ENCODE measurements at regions not wholly inside any gene's neighbourhood (a gene's known extent, or its start where the extent isn't known, plus 50 kb on each side); places are given as distances from the start of the nearest gene placed in this dataset.

DNA sequence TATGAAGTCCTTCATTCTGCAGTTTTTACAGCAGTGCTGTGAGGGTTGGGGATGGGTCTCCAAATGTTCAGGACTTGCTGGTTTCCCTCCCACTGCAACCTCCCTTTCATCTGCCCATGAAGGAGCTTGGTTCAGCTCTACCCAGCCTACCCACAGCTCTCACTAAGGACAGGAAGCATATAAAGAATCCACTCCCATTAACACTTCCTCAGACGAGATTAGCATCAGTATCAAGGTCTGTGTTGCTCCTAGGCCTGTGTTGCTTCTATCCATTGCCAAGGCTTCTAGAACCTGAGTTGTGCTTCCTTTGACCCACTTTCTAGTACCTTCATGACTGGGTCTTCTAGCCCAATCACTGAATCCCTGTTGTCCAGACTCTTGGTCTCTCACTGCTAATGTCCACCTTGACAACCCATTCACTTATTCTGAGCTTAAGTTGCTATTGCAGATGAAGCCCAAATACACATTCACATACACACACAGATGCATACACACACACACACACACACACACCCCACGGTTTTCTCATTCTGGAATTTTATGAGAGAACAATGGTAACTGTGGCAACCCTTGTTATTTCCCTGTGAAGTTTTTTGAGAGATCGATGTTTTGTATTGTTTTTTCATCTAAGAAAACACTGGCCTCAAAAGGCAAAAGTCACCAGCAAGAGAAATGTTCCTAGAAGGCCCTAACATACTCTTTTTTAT is 248.1 kb downstream of the MTERF1 start:
- no peak for TF ChIP-seq CTCF (IDR thresholded peaks at IDR 0.05; ENCODE audit: insufficient read depth, low read length, poor library complexity, severe bottlenecking)
- no peak for TF ChIP-seq EZH2phosphoT487 (conservative IDR thresholded peaks at IDR 0.05; ENCODE audit: low read length)

Data from SU-DHL-6 (cell line).